H9 (cell line): ENCODE measurements at regions not wholly inside any gene's neighbourhood (a gene's known extent, or its start where the extent isn't known, plus 50 kb on each side); places are given as distances from the start of the nearest gene placed in this dataset.

Source experiments
- DNase-seq: peaks from one replicate; pipeline ENCODE4 v3.0.0-alpha.2; 2017
- H2AFZ ChIP-seq: one replicate; pipeline ENCODE4 v1.6.1; 2013; ENCODE audit warnings: mild to moderate bottlenecking, low read length, control low read depth, moderate library complexity
- H2AK5ac ChIP-seq: 2 replicates; pipeline ENCODE4 v1.6.1; 2013; ENCODE audit warnings: low read length, control low read depth, mixed read lengths; ENCODE audit not compliant: insufficient read length
- H2BK120ac ChIP-seq: one replicate; pipeline ENCODE4 v1.6.1; 2013; ENCODE audit warnings: low read depth, mild to moderate bottlenecking, low read length, control low read depth, inconsistent platforms; ENCODE audit not compliant: poor library complexity, severe bottlenecking
- H2BK12ac ChIP-seq: 2 replicates; pipeline ENCODE4 v1.6.1; 2013; ENCODE audit warnings: low read length, control low read depth, mixed read lengths, low read depth; ENCODE audit not compliant: insufficient read length
- H2BK15ac ChIP-seq: 2 replicates; pipeline ENCODE4 v1.6.1; 2013; ENCODE audit warnings: low read depth, low read length, control low read depth
- H2BK20ac ChIP-seq: one replicate; pipeline ENCODE4 v1.6.1; 2013; ENCODE audit warnings: low read depth, mild to moderate bottlenecking, low read length, control low read depth, inconsistent platforms; ENCODE audit not compliant: poor library complexity, severe bottlenecking
- H2BK5ac ChIP-seq: 2 replicates; pipeline ENCODE4 v1.6.1; 2013; ENCODE audit warnings: low read length, control low read depth, mixed read lengths; ENCODE audit not compliant: insufficient read length
- H3K14ac ChIP-seq: 2 replicates; pipeline ENCODE4 v1.6.1; 2013; ENCODE audit warnings: low read length, control low read depth; ENCODE audit not compliant: insufficient read depth
- H3K18ac ChIP-seq: 2 replicates; pipeline ENCODE4 v1.6.1; 2013; ENCODE audit warnings: low read depth, mild to moderate bottlenecking, mixed read lengths, low read length, control low read depth; ENCODE audit not compliant: insufficient read length
- H3K23ac ChIP-seq: 2 replicates; pipeline ENCODE4 v1.6.1; 2013; ENCODE audit warnings: low read length, control low read depth, mixed read lengths, low read depth; ENCODE audit not compliant: insufficient read length
- H3K23me2 ChIP-seq: 2 replicates; pipeline ENCODE4 v1.6.1; 2013; ENCODE audit warnings: low read depth, mild to moderate bottlenecking, mixed read lengths, low read length, control low read depth; ENCODE audit not compliant: insufficient read length, poor library complexity, severe bottlenecking
- H3K27ac ChIP-seq: 2 replicates; pipeline ENCODE4 v1.5.1; 2013; ENCODE audit warnings: low read length, control low read depth, mixed read lengths, low read depth; ENCODE audit not compliant: insufficient read length
- H3K27me3 ChIP-seq: 2 replicates; pipeline ENCODE4 v1.6.1; 2013; ENCODE audit warnings: low read length, control low read depth, inconsistent platforms; ENCODE audit not compliant: insufficient read depth
- H3K4ac ChIP-seq: 2 replicates; pipeline ENCODE4 v1.6.1; 2013; ENCODE audit warnings: low read depth, mild to moderate bottlenecking, control low read depth, inconsistent platforms, low read length, moderate library complexity
- H3K4me1 ChIP-seq: 2 replicates; pipeline ENCODE4 v1.6.1; 2013; ENCODE audit warnings: low read length, control low read depth, inconsistent platforms; ENCODE audit not compliant: insufficient read depth
- H3K4me2 ChIP-seq: 2 replicates; pipeline ENCODE4 v1.6.1; 2013; ENCODE audit warnings: low read length, control low read depth, mixed read lengths; ENCODE audit not compliant: insufficient read length, insufficient read depth
- H3K56ac ChIP-seq: 2 replicates; pipeline ENCODE4 v1.6.1; 2013; ENCODE audit warnings: low read depth, mild to moderate bottlenecking, mixed read lengths, low read length, control low read depth; ENCODE audit not compliant: insufficient read length
- H3K79me1 ChIP-seq: 2 replicates; pipeline ENCODE4 v1.6.1; 2013; ENCODE audit warnings: low read depth, mild to moderate bottlenecking, moderate library complexity, low read length, control low read depth, inconsistent platforms; ENCODE audit not compliant: insufficient read depth, poor library complexity, severe bottlenecking
- H3K79me2 ChIP-seq: 2 replicates; pipeline ENCODE4 v1.6.1; 2013; ENCODE audit warnings: low read length, control low read depth, inconsistent platforms; ENCODE audit not compliant: insufficient read depth
- H3K9ac ChIP-seq: 2 replicates; pipeline ENCODE4 v1.6.1; 2013; ENCODE audit warnings: low read length, control low read depth, mixed read lengths; ENCODE audit not compliant: insufficient read length; ENCODE audit errors: extremely low read depth
- H3K9me3 ChIP-seq: one replicate; pipeline ENCODE4 v1.6.1; 2013; ENCODE audit warnings: low read depth, low read length, inconsistent platforms; ENCODE audit not compliant: control insufficient read depth
- H3T11ph ChIP-seq: one replicate; pipeline ENCODE4 v1.6.1; 2013; ENCODE audit warnings: mild to moderate bottlenecking, low read length, control low read depth, inconsistent platforms
- H4K20me1 ChIP-seq: one replicate; pipeline ENCODE4 v1.6.1; 2013; ENCODE audit not compliant: control insufficient read depth, insufficient read length, insufficient read depth
- H4K5ac ChIP-seq: 2 replicates; pipeline ENCODE4 v1.6.1; 2013; ENCODE audit warnings: low read depth, mild to moderate bottlenecking, mixed read lengths, low read length, control low read depth; ENCODE audit not compliant: insufficient read length
- H4K8ac ChIP-seq: replicated peaks from 2 replicates; pipeline ENCODE4 v1.6.1; 2013; ENCODE audit warnings: low read length, control low read depth, mixed read lengths, low read depth; ENCODE audit not compliant: insufficient read length
- H4K91ac ChIP-seq: 2 replicates; pipeline ENCODE4 v1.6.1; 2013; ENCODE audit warnings: low read depth, mild to moderate bottlenecking, moderate library complexity, mixed read lengths, low read length, control low read depth; ENCODE audit not compliant: insufficient read length
- H3K27ac Mint-ChIP-seq, 3 experiments: 2 replicates in 2 of 3; 3 replicates in 1 of 3; pipeline ENCODE4 v1.8.0; 2020 to 2021; ENCODE audit warnings: mixed read lengths in 3 of 3, mild to moderate bottlenecking in 1 of 3, moderate library complexity in 1 of 3
- H3K27me3 Mint-ChIP-seq: 2 replicates; pipeline ENCODE4 v1.8.0; 2021; ENCODE audit warnings: low read depth, mild to moderate bottlenecking, moderate library complexity, mixed read lengths
- H3K36me3 Mint-ChIP-seq, 3 experiments: 2 replicates in 2 of 3; 3 replicates in 1 of 3; pipeline ENCODE4 v1.8.0; 2020 to 2021; ENCODE audit warnings: low read depth in 3 of 3, mixed read lengths in 3 of 3; ENCODE audit not compliant: insufficient read depth in 1 of 3
- H3K4me1 Mint-ChIP-seq, 2 experiments: 2 replicates each; pipeline ENCODE4 v1.8.0; 2020; ENCODE audit warnings: mixed read lengths in 2 of 2
- H3K4me3 Mint-ChIP-seq, 2 experiments: 2 replicates in 1 of 2; 3 replicates in 1 of 2; pipeline ENCODE4 v1.8.0; 2020 to 2021; ENCODE audit warnings: mild to moderate bottlenecking in 2 of 2, mixed read lengths in 2 of 2, moderate library complexity in 1 of 2
- H3K9me3 Mint-ChIP-seq, 2 experiments: 2 replicates in 1 of 2; 3 replicates in 1 of 2; pipeline ENCODE4 v1.8.0; 2020; ENCODE audit warnings: mild to moderate bottlenecking in 2 of 2, mixed read lengths in 2 of 2, moderate library complexity in 1 of 2
- WGBS: extraction: QIAGEN DNeasy Blood & Tissue Kit; methylation state at CpG from one replicate; pipeline ENCODE4 v1.1.7; 2013; ENCODE audit warnings: missing lambda C conversion rate, low lambda C conversion rate, mixed read lengths; ENCODE audit not compliant: insufficient read length; ENCODE audit errors: extremely low coverage; 5-methylcytosine and 5-hydroxymethylcytosine counted together
- TF ChIP-seq, protein P1 (sequence below): fragments of 200-600 bp; sonication (generic); conservative IDR thresholded peaks from 3 replicates; pipeline ENCODE4 v1.8.0; 2021; ENCODE audit warnings: antibody characterized with exemption, mild to moderate bottlenecking

DNA sequence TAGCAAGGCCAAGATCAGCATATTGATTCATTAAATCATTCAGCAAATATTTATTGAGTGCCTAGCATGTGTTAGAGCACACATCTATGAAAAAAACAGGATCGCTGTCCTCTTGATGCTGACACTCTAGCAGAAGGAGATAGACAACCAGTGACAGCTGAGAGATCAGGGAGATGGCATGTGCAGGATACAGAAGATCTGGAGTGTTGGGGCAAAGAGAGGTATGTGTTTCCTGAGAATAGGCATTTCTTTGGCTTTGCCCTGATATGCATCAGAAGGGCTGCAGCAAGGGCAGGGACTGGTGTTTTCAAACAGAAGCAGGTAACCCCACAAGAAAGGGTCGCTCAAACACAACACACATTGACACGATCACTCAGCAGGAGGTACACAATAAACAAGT, 423.4 kb downstream of the FOXO1 start:
- Histone ChIP-seq H3K27ac (no peak overlapping the region), H4K5ac (no peak overlapping the region), H3K23me2 (no peaks in the 10 kb centered on the region), H3K18ac (no peak overlapping the region), H2BK5ac (no peak overlapping the region), H3K9ac (no peak overlapping the region), H3K4me2 (no peak overlapping the region), H3K9me3 (no peaks in the 10 kb centered on the region), H3K23ac (no peak overlapping the region), H2AK5ac (no peak overlapping the region), H3K79me2 (no peaks in the 10 kb centered on the region), H2AFZ (no peak overlapping the region), H3T11ph (no peak overlapping the region), H2BK20ac (no peak overlapping the region), H2BK120ac (no peak overlapping the region), H4K20me1 (no peaks in the 10 kb centered on the region), H3K14ac (no peak overlapping the region), H2BK12ac (no peak overlapping the region), H3K56ac (no peak overlapping the region), H4K8ac (no peak overlapping the region), H3K4me1 (no peaks in the 10 kb centered on the region), H3K79me1 (no peaks in the 10 kb centered on the region), H4K91ac (no peak overlapping the region), H2BK15ac (no peak overlapping the region), H3K4ac (no peak overlapping the region), H3K27me3 (no peaks in the 10 kb centered on the region)
- Mint-ChIP-seq H3K36me3 (no peaks in the 10 kb centered on the region), H3K27ac (no peak overlapping the region), H3K4me1 (no peaks in the 10 kb centered on the region), H3K27me3 (no peaks in the 10 kb centered on the region), H3K9me3 (no peaks in the 10 kb centered on the region), H3K4me3 (no peak overlapping the region)
- no CpG with 5 or more reads among the region's 3 CpGs for WGBS
- DNase-seq: no peak
- TF ChIP-seq, protein P1, sequence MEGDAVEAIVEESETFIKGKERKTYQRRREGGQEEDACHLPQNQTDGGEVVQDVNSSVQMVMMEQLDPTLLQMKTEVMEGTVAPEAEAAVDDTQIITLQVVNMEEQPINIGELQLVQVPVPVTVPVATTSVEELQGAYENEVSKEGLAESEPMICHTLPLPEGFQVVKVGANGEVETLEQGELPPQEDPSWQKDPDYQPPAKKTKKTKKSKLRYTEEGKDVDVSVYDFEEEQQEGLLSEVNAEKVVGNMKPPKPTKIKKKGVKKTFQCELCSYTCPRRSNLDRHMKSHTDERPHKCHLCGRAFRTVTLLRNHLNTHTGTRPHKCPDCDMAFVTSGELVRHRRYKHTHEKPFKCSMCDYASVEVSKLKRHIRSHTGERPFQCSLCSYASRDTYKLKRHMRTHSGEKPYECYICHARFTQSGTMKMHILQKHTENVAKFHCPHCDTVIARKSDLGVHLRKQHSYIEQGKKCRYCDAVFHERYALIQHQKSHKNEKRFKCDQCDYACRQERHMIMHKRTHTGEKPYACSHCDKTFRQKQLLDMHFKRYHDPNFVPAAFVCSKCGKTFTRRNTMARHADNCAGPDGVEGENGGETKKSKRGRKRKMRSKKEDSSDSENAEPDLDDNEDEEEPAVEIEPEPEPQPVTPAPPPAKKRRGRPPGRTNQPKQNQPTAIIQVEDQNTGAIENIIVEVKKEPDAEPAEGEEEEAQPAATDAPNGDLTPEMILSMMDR: no peak
